ENCODE measurements at regions not wholly inside any gene's neighbourhood (a gene's known extent, or its start where the extent isn't known, plus 50 kb on each side); places are given as distances from the start of the nearest gene placed in this dataset.

GRCh38 chr4:9703391-9703790, 78.0 kb upstream of the DRD5 start:
- TF ChIP-seq POLR2A (IDR thresholded peaks at IDR 0.05; ENCODE audit: low read depth): no peak
- peak; percentile 28 to 55 (median 44) for TF ChIP-seq CTCF (IDR thresholded peaks at IDR 0.05)
- no peak for TF ChIP-seq POLR2AphosphoS5 (IDR thresholded peaks at IDR 0.05)
